ENCODE measurements at regions not wholly inside any gene's neighbourhood (a gene's known extent, or its start where the extent isn't known, plus 50 kb on each side); places are given as distances from the start of the nearest gene placed in this dataset.

DNA sequence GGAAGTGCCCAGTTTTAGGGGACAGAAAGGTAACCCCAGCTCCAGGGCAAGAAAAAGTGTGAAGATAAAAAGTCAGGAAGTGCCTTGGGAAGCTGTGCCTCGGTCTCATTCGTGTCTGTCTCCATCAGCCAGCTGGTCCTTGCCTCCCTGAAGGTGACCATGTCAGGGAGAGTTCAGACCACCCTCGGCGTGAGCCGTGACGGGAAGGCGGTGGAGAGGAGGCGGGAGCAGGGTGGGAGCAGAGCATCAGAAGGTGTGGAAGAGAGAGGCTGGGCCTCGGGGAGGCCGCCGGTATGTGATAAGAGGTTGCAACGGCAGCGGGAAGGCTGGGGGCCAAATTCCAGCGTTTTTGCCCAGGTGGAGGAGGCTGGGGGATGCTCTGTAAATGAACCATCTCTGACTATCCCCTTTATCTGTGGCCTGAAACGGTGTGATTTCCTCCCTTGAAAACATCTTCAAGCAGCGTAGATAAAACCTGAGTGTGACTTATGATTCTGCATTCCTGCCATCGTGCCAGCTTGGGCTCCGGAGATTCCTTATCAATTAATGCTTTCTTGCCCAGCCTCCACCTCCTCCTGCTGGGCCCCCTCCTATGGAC lies 251.8 kb downstream of the IRF8 start:
- no peak for TF ChIP-seq POLR2AphosphoS5 (IDR thresholded peaks at IDR 0.05; ENCODE audit: low read depth, low read length)
- TF ChIP-seq, protein P1, sequence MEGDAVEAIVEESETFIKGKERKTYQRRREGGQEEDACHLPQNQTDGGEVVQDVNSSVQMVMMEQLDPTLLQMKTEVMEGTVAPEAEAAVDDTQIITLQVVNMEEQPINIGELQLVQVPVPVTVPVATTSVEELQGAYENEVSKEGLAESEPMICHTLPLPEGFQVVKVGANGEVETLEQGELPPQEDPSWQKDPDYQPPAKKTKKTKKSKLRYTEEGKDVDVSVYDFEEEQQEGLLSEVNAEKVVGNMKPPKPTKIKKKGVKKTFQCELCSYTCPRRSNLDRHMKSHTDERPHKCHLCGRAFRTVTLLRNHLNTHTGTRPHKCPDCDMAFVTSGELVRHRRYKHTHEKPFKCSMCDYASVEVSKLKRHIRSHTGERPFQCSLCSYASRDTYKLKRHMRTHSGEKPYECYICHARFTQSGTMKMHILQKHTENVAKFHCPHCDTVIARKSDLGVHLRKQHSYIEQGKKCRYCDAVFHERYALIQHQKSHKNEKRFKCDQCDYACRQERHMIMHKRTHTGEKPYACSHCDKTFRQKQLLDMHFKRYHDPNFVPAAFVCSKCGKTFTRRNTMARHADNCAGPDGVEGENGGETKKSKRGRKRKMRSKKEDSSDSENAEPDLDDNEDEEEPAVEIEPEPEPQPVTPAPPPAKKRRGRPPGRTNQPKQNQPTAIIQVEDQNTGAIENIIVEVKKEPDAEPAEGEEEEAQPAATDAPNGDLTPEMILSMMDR (IDR thresholded peaks at IDR 0.05 in 2 of 3, conservative IDR thresholded peaks at IDR 0.05 in 1 of 3; ENCODE audit: borderline replicate concordance in 1 of 3, insufficient read depth in 1 of 3, low read depth in 2 of 3, low read length in 2 of 3), result no peak
- TF ChIP-seq ELF1 (IDR thresholded peaks at IDR 0.05; ENCODE audit: borderline replicate concordance, low read depth), result no peak
- TF ChIP-seq SP1 (IDR thresholded peaks at IDR 0.05; ENCODE audit: low read depth), result no peak
- no peak for TF ChIP-seq SIN3A (IDR thresholded peaks at IDR 0.05; ENCODE audit: low read depth)
